HG03432 (cell line): ENCODE measurements at regions not wholly inside any gene's neighbourhood (a gene's known extent, or its start where the extent isn't known, plus 50 kb on each side); places are given as distances from the start of the nearest gene placed in this dataset.

Experiments used
- ATAC-seq: cut with Tn5 transposase; IDR thresholded peaks from one replicate; pipeline ENCODE4 v1.9.1; 2021; ENCODE audit warnings: mild to moderate bottlenecking, moderate library complexity; ENCODE audit not compliant: unreplicated experiment

DNA sequence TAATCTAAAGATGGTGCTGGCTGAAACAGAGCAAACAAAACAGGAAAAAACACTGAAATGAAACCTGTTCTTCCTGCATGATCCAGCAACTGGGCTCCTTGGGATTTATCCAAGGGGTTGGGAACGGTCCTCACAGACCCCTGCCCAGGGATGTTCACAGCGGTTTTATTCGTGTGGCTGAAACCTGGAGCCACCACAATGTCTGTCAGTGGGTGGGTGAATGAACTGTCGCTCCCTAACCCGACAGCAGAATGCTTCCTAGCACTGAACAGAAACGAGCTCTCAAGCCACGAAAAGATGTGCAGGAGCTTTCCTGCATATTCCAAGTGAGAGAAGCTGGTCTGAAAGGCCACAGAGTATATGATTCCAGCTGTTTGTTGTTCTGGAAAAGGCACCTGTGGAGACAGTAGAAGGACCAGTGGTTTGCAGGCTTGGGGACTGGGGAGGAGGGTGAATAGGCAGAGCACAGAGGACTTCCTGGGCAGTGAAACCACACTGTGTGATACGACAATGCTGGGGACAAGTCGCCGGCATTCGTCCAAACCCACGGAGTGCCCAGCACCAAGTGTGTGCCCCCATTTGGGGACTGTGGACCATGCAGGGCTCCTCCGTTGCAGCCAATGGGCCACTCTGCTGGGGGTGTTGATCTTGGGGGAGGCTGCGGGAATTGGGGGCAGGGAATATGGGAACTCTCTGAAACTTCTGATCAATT, 73.9 kb downstream of the TEX29 start:
- no peak for ATAC-seq

- no peak for ATAC-seq
These were observed 75.3 kb downstream of the TEX29 start for GRCh38 chr13:111395511-111396393.

DNA sequence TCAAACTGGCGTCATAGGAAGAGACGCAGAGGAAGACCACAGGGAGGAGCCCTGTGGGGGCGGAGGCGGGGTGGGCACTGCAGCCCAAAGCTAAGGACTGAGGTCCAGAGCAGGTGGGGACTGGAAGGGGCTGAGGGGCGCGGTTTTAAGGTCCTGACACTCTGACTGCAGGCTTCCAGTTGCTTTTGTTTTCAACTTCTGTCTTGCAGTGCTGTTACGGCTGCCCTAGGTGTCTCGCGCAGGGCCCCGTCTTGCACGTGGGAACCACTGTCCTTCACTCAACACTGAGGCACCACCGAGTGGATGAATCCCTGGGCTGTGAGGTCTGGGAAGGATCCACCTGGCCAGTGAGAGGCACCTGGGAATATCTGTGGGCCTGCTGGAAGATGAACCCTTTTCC, 76.0 kb downstream of the TEX29 start:
- ATAC-seq: no peak

DNA sequence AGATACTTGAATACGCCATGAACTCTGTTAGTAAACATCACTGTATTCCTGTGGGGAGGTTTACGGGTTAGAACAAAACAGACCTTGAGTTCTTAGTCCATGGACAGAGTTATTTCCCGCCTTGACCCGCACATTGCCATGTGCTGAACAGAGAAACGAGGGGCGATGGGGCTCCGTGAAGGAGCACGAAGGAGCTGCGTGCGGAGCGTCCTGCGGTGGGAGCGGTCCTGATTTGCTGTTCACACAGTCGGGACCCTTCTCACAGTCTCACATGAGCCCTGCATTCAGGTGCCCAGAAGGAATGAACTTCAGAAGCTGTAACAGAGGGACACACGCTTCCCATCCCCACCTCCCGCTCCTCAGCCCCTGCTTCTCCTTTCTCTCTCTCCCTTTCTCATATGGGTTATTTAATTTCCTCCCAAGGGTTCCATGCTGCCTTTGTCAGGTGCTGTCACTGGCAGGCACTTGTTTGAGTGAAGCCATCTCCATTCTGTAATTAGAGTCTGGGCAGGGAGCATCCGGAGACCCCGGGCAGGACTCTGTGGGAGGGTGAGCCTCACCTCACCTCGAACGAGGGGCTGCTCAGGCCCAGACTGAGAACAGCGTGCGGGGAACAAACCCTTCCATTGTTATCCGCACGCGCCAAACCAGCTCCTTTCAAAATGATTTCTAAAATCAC, 76.9 kb downstream of the TEX29 start:
- no peak for ATAC-seq

GRCh38 chr13:111398196-111398595, 77.8 kb downstream of the TEX29 start:
- no peak for ATAC-seq

GRCh38 chr13:111398715-111399299, 78.4 kb downstream of the TEX29 start:
- ATAC-seq: no peak

GRCh38 chr13:111399334-111399733, 78.9 kb downstream of the TEX29 start:
- no peak for ATAC-seq

- no peak for ATAC-seq
These were observed 79.5 kb downstream of the TEX29 start for GRCh38 chr13:111399776-111400538.

DNA sequence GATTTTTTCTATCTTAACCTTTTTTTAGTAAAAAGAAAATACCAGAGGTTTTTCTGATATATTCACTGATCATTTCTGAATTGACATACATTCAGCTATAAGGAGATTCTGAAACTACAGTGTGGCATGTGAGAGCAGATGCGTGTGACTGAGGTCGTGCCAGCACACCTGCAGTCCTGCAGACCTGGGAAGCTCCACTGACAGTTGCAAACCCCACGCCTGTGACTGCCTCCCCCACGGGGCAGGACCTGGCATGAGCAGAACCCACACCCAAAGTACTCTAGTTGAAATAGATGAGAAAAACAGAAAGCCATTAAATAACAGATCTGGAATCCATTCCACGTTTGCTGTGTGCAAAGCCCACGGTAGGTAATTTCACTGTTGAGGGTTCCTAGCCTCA, 80.7 kb downstream of the TEX29 start:
- no peak for ATAC-seq

DNA sequence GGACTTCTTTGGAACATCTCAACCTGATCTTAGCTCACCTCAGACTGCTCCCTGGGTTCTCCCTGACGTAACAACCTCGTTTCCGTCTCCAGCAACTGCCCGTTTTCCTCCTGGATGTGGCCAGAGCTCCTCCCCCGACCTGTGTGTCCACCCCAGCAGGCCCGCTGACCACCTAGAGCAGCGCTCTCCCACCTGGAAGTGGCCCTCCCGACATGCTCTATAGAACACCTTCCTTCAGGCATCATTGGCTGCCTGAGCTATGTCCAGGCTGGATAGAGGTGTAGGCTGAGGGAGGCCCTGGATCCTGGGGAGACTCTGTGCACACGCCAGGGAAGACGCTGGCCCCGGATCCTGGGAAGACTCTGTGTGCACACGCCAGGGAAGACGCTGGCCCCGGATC, 81.3 kb downstream of the TEX29 start:
- no peak for ATAC-seq

GRCh38 chr13:111402441-111402840, 82.0 kb downstream of the TEX29 start:
- ATAC-seq: no peak

DNA sequence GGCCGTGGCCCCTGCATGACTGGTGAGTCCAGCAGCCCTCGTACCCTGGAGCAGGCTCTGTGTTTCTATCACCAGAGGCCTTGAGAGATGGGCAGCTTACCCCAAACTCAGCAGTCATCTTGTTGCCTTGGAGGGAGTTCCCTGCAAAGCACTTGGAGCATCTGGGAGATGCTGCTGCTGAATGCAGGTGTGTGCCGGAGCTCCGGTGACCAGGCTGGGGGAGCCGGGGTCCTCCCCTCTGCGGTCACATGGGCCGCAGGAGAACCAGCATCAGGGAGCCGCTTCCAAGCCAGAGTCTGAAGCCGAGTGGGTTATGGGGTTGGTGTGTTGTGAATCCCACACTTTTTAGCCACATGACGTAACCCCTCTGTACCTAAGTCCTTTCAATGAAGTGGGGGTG, 82.8 kb downstream of the TEX29 start:
- no peak for ATAC-seq

DNA sequence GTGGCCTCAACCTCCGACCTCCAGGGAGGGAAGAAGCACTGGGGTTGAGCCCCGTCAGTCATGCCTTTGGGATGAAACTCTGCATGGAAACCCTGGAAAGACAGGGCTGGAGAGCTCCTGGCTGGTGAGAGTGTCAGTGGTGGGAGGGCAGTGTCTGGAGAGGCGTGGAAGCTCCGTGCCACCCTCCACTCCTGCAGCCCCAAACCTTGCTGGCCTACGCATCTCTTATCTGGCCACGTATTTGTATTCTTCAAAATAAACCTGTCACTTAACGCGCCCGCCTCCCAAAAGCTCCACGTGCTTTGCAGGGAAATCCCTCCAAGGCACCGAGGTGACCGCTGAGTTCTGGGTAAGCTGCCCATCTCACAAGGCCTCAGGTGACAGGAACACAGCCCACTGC, 84.3 kb downstream of the TEX29 start:
- no peak for ATAC-seq

GRCh38 chr13:111406636-111407035, 86.2 kb downstream of the TEX29 start:
- ATAC-seq: no peak

DNA sequence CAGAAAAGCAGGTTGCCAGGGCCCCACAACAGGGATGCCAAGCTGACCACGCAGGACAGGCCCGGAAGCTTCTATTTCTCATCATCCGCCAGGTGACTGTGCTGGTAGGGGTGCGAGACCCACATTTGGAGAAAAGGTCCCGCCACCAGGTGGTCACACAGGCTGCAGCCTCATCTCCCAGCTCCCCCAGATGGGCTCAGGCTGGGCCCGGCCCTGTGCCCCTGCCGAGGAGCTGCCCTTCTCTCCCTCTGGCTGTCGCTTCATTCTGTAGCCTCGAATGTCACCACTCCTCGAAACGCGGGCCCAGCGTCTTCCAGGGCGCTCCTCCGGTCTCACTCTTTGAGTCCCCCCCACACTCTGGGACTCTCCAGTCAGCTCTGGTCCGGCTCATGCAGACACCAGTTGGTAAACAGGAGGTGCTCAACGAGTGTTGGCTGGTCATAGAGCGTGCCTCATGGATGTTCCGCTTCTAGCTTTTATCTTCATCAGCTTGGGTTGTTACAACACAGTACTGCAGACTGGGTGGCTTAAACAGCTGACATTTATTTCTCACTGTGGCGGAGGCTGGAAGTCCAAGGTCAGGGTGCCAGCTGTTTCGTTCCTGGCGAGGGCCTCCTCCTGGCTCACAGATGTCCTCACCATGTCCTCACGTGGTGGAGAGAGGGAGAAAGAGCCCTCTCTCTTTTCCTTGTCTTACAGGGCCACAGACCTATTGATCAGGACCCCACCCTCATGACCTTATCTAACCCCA, 87.1 kb downstream of the TEX29 start:
- no peak for ATAC-seq

DNA sequence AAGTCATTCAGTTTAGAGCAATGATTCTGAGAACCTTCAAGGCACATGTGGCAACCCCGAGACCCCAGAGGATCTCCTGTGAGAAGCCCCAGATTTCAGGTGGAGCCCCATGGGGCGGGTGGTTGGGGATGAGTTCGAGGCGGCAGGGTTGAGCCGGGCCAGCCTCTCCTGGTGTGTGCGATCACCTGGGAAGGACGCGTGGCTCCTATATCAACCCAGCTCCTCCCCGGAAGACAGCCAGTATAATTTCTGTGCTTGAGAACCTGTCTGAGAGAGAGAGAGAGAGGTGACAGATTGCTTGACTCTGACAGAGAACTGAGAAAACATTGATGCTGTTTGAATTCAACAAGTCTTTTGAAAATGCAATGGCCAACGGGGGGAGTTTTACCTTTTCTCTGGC, 89.0 kb downstream of the TEX29 start:
- ATAC-seq: no peak

- no peak for ATAC-seq
These were observed 90.0 kb downstream of the TEX29 start for GRCh38 chr13:111410232-111411021.

GRCh38 chr13:111411151-111411858, 90.9 kb downstream of the TEX29 start:
- no peak for ATAC-seq
